22Rv1 (cell line): ENCODE measurements at regions not wholly inside any gene's neighbourhood (a gene's known extent, or its start where the extent isn't known, plus 50 kb on each side); places are given as distances from the start of the nearest gene placed in this dataset.

Source experiments
- H3K27ac ChIP-seq: fragments of 450-650 bp; 2 replicates; pipeline ENCODE4 v1.5.1; 2017
- ZFX ChIP-seq: fragments of 450-650 bp; IDR thresholded peaks from 2 replicates; pipeline ENCODE4 v1.6.1; 2017; ENCODE audit warnings: antibody characterized with exemption, borderline replicate concordance
- TF ChIP-seq, protein P1 (sequence below): fragments of 450-650 bp; IDR thresholded peaks from 2 replicates; pipeline ENCODE4 v1.5.1; 2017; ENCODE audit warnings: mild to moderate bottlenecking

DNA sequence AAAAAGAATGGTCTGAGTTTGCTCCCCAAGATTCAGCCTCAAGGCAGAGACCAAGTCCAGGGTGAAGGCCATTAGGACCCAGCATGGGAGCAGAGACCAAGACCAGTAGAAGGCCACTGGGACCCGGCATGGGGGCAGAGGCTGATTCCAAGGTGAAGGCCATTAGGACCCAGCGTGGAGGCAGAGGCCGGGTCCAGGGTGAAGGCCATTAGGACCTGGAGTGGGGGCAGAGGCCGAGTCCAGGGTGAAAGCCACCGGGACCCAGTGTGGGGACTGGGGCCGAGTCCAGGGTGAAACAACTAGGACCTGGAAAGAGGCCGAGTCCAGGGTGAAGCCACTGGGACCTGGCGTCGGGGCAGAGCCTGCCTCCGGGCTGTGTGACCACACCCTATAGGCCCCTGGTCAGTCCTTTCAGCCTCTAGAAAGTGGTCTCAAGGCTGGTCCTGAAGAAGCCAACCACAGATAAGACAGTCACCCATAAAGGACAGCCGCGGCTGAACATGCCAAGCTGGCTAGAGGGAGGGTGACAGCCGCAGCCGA, 113.8 kb upstream of the SALL3 start:
- TF ChIP-seq ZFX, result no peak
- TF ChIP-seq, protein P1, sequence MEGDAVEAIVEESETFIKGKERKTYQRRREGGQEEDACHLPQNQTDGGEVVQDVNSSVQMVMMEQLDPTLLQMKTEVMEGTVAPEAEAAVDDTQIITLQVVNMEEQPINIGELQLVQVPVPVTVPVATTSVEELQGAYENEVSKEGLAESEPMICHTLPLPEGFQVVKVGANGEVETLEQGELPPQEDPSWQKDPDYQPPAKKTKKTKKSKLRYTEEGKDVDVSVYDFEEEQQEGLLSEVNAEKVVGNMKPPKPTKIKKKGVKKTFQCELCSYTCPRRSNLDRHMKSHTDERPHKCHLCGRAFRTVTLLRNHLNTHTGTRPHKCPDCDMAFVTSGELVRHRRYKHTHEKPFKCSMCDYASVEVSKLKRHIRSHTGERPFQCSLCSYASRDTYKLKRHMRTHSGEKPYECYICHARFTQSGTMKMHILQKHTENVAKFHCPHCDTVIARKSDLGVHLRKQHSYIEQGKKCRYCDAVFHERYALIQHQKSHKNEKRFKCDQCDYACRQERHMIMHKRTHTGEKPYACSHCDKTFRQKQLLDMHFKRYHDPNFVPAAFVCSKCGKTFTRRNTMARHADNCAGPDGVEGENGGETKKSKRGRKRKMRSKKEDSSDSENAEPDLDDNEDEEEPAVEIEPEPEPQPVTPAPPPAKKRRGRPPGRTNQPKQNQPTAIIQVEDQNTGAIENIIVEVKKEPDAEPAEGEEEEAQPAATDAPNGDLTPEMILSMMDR, result no peak
- H3K27ac ChIP-seq, result no peak overlapping the region

DNA sequence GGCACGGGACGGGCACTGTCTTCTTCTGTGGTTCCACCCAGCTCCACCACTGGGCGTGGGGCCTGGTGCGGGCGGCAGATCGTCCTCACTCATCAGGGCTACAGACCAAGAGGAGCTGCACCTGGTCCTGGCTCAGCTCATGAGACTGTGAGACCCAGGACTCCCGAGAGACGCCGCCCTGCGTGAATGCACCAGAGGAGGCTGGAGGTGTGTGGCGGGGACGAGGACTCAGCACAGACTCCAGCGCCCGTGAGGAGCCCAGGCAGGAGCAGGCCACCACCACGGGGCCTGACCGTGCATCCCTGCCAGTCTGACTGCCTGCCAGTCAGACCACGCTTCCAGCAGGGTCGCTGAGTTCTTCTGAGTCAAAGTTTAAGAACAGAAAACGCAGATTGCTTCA, 112.5 kb upstream of the SALL3 start:
- TF ChIP-seq, protein P1, result no peak
- no peak for TF ChIP-seq ZFX
- H3K27ac ChIP-seq, result no peak overlapping the region

DNA sequence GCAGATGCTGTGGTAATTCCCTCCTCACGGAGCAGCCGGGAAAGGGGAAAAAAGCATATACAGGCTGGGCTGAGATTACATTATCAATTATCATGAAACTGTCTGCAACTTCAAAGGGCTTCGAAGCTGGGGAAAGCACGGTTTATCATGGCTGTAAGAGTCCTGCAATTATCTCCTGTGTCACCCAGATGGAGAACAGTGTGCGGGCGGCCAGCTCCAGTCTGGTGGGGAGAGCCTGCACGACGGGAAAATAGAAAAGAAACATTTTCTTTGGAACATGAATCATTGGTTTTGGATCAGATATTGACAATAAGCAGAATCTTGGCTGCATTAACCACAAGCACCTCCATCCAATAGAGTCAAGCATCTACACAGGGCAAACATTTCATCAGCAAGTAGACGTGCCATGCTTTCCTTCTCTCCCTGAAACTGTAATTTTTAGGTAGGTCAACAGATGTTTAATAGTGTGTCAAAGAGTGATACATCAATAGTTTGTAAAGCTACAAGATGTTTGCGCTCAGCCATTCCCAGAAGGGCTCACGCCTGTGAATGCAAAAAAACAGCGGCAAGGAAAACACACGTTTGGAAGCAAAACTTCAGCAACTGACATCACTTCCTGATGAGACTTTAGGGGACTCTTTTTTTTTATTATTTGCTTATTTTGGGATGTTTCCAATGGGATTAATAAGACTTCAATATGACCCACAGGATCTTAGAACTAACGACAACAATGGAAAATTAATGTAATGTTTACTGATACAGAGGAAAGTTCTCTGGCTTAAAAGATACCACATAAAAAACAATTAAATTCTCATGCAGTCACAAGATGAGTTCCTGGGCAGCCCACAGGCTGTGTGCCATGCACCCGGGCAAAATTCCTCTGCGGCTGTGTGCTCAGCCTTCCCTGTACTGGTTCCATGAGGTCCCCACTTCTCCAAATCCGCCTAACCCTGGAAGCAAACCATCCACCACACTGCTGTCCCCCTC, 111.0 kb upstream of the SALL3 start:
- TF ChIP-seq, protein P1, result no peak
- no peak for TF ChIP-seq ZFX
- H3K27ac ChIP-seq, result no peak overlapping the region

DNA sequence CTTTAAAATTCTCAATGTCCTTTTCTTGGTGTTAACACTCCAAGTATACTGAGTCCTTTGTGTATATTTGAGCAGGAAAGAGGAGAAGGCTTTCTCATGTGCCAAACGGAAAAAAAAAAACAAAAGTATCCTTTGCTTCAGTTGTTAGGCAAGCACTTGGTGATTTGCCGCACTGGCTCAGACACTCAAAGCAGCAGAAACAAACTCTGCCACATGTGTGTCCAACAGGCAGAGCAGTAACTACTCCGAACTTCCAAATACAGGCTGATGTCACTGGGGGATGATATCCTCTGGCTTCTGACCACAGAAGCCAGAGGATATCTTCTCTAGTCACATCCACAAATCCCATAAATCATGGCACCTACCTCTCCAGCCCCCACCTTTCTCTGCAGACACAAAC, 108.0 kb upstream of the SALL3 start:
- no peak overlapping the region for H3K27ac ChIP-seq
- TF ChIP-seq, protein P1, result no peak
- no peak for TF ChIP-seq ZFX

DNA sequence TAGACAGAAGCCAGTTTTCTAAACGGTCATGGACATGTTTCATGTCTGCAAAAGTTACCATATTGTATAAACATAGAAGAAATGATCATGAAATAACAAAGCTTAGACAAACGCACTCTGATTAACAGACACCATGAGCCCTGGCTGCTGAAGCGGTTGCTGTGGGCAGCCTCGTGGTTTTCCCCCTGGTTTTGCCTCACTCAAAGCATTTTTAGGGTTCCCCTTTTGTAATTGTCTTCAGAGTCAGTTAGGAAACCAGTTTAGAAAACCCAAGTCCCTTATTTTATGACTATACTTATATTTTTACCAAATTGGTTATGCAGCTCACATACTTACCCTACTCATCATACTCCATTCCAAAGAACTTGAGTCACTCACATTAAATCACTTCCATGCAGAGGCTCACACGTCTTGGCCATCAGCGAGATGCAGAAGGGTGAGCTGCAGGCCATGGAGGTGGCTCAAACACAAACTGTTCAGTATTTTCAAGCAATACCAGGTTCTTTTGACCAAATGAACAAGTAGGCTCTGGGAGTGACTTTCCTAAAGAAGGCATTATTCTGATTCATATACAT, 105.6 kb upstream of the SALL3 start:
- H3K27ac ChIP-seq, result no peak overlapping the region
- TF ChIP-seq, protein P1, result no peak
- no peak for TF ChIP-seq ZFX

DNA sequence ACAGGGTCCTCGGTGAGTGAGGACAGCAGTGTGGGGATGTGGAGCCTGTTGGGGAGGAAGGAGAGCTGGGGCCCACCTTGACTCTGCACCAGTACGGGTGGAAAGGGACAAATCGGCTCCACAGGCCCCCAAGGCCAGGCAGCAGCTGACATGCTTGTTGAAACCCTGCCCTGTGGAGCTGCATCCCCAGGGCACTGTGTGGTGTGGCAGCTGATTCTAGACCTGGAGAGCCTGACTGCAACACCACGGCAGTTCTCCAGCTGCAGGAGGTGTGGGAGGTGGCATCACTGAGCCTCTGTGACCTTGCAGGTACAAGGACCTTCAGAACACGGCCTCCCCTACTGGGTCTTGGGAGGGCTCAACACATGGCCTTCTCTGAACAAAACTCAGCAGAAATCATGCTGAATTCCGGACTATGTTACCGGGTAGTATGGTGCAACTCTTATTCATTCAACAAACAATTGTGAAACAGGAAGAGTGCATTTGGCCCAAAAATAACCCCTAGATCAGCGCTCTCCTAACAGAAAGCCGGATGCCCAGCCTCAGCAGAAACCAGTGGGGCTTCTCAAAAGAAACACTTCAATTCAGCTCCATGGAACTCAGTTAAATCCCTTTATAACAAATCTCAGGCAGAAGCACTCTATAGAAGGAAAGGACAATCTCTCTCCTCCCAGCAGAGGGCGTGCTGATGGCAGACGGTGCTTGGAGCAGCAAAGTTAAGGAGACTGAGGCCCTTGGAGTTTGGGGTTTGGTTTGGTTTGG, 104.4 kb upstream of the SALL3 start:
- TF ChIP-seq, protein P1, result peak; percentile 86
- TF ChIP-seq ZFX, result no peak
- no peak overlapping the region for H3K27ac ChIP-seq
